KG1 (cell line): ENCODE measurements at regions not wholly inside any gene's neighbourhood (a gene's known extent, or its start where the extent isn't known, plus 50 kb on each side); places are given as distances from the start of the nearest gene placed in this dataset.

Experiments used
- DNase-seq: peaks from one replicate; lab custom pipeline; 2025; lab: John Stamatoyannopoulos, UW

GRCh38 chr5:82850393-82850792, 226.8 kb downstream of the TMEM167A start:
- no peak for DNase-seq

DNA sequence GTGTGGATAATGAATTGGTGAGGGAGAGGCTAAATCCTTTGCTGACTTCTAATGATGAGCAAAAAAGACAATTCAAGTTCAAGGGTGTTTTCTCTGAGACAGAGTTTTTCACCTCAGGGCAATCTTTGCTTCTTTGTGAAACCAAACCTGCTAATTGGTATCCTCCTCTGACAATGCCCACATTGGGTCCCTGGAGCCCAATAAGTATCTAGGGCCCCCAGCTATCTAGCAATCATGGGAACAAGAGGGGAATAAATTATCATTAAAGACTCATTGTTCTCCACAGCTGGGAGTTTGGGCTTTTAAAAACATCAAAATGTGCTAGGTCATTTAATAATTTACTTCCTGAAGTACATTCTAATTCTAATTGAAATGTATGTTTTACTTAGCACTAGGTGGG, 227.3 kb downstream of the TMEM167A start:
- no peak for DNase-seq

DNA sequence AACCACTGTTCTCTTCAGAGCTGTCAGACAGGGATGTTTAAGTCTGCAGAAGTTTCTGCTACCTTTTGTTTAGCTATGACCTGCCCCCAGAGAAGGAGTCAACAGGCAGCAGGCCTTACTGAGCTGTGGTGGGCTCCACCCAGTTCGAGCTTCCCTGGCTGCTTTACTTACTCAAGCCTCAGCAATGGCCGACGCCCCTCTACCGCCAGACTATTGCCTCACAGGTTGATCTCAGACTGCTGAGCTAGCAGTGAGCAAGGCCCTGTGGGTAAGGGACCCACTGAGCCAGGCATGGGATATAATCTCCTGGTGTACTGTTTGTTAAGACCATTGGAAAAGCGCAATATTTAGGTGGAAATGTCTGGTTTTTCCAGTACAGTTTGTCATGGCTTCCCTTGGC, 229.6 kb downstream of the TMEM167A start:
- DNase-seq = no peak

DNA sequence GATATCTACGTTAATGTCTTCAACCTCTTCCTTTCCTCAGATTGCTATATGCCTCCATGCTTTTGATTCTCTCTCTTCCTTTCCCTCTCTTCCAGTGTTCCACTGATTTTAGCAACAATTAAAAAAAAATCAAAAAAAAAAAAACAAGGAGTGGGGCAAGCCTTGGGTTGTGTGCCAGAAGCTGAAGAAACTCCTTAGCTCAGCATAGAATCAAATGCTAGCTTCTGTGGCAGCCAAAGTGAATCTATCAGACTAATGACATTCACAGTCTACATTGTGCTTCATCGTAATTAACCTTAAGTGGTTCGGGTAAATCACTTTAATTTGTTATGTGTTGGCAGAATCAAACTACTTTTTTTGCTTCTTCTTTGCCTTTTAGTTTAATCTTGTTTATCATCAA, 237.3 kb downstream of the TMEM167A start:
- DNase-seq = no peak

GRCh38 chr5:82835488-82835887, 241.7 kb downstream of the TMEM167A start:
- no peak for DNase-seq

GRCh38 chr5:82834151-82834550, 243.0 kb downstream of the TMEM167A start:
- no peak for DNase-seq

DNA sequence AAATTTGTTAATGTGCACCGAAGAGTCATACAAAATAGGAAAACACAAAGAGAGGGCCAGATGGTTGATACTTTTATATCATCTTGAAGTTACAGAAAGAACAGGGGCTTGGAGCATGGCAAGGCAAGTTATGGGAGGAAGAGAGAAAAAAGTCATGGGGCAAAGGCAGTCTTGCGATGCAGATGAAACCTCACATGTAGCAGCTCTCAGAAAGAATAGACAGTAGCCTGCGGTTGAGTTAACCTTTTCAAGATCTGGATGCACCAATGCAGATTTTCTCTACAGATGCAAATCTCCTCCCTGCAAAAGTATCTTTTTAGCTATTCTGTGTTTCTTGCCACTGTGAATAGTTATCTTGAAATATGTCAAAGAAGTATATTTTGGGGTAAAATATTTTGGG, 243.9 kb downstream of the TMEM167A start:
- DNase-seq = no peak

DNA sequence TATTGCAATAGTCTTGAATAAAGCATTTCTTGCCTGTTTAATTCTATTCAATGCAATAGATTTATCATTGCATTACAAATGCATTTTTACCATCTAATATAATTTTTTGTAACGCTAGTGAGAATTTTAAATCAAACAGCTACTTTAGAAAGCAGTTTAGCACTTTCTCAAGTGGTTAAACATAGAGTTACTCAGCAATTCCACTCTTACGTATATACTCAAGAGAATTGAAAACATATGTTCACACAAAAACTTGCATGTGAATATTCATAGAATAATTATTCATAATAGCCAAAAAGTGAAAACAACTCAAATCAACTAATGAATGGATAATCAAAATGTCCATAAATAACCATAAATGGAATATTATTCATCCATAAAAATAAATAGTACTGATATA, 244.7 kb downstream of the TMEM167A start:
- DNase-seq = no peak

- DNase-seq = no peak
These were observed 249.0 kb downstream of the TMEM167A start for GRCh38 chr5:82828211-82828610.

- DNase-seq = no peak
These were observed 249.5 kb downstream of the TMEM167A start for GRCh38 chr5:82827651-82828050.

DNA sequence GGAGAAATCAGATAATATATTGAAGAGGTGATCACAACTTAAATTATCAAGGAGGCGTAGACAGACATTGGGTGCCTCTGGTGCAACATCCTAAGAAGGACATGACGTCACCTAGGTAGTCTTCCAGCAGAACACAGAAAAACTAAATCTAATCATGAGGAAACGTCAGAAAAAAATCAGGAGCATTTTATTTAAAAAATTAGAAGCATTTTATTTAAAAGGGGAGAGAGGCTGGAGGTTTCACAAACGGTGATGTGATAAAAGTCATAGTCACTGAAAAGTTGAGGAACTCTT, 254.6 kb downstream of the TMEM167A start:
- DNase-seq = no peak

DNA sequence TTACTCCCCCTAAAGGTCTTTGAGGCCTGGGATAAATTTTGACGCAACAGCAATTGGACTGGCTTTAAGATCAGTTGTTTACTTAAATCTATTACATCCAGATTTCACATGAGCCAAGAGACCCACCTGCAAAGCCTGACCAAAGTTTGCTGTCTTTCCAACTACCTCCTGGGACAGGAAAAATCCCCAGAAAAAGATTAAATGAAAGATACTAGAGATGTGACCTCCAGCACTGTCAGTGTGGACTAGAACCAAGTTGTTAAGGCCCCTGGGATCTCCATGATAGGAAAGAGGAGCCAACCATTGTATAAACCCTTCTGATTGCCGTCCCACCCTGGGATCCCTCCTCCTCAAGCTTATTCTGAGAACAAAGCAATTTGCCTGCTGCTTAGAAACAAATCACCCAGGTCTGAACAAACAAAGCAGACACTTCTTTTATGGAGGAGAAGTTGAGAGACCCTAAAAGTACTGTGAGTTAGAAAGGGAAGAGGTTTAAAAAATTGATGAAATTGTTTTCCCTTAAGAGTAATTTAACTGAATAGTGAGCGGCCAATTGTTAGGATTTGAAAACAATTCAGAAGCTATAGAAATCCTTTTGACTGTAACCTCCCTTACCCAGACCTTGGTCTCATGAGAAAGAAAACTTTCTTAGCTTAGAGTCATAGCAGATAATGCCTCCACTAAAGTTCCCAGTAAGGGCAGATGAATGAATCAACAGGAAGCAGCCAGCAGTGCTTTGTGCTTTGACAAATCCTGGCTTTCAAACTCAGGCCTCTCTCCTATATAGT, 255.2 kb downstream of the TMEM167A start:
- DNase-seq = no peak

- DNase-seq = no peak
These were observed 256.0 kb downstream of the TMEM167A start for GRCh38 chr5:82820961-82821845.

- no peak for DNase-seq
These were observed 257.0 kb downstream of the TMEM167A start for GRCh38 chr5:82820188-82820587.

- DNase-seq = no peak
These were observed 259.1 kb downstream of the TMEM167A start for GRCh38 chr5:82817897-82818676.

GRCh38 chr5:82816926-82817325, 260.3 kb downstream of the TMEM167A start:
- DNase-seq = no peak

DNA sequence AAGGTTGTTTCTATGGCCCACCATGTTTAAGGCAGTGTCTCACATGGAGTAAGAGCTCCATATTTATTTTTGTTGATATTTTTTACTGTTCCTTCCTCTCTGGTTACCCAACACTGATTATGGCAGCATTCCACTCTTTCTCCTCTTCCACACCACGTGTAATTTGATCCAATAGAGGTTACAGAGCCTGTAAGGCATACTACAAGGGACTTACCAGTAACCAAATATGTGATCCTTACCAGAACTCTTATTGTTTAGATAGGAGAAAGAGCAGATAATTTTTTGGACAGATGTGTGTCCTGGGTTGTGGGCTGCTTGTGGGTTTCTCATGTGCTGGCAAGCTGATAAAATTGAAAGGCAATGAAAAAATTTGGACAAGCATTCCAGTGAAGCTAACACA, 261.3 kb downstream of the TMEM167A start:
- DNase-seq = no peak

GRCh38 chr5:82813861-82814260, 263.3 kb downstream of the TMEM167A start:
- no peak for DNase-seq

DNA sequence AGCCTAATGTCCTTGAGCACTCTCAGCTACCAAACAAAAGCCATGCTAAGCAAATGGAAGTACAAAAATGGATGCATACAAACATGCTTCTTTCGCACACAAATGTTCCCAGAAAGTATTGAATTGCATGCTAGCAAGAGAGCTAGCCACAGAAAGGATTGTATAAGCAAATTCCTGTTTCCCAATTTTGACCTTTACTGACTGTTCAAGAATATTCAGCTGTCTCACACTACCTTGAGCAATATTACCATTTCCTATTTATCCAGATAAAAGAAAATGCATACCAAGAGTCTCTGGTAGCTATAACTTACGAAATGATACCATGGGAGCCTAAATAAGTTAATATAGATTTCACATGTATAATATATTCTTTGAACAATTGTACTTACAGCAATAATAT, 264.6 kb downstream of the TMEM167A start:
- DNase-seq = no peak

DNA sequence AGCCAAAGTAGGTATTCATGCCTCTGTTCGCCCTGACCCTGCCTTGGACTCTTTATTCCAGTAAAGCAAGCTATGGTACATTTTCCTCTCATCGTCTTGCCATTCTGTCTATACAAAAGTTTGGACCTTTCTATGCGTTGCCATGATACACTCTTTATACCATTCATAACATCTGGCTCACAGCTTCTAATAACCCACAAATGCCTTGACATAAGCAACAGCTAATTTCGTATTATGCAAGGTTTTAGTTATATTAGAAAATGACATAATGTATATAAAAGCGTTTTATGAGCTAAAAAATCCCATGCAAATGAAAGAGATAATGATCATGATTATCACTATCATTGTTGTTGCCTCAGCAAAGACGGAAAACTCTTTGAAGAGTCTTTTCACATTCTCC, 265.7 kb downstream of the TMEM167A start:
- no peak for DNase-seq

DNA sequence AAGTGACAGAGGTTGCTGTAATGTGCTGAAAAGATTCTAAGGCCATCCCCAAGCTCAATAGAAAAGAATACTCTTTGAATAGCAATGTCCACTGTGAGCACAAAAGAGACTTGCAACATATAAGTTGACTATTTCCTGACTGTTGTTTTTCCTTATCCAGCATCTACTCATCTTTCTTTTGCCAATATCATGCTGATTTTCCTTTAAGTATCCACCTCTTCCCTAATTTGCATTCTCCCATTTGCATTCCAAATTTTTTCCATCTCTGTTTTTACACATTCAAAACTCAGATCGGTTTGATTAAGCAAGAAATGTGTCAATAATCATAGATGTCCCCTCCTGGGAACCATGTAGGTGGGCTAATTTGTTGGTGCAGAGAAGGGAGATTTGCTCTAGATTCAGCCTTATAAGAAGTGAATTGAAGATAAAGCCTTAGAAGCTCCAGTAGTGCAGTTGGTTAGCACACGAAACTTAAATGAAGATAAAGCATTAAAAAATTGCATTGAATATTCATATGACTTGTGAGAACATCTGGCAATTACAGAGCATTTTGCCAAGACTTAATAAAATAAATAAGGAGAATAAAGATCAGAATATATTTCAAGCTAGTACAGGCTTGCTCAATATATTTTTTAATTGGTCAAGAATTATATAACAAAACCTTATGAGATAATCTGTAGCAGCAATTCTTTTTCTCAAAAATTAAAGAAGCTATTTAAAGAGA, 267.6 kb downstream of the TMEM167A start:
- DNase-seq = no peak

- no peak for DNase-seq
These were observed 268.2 kb downstream of the TMEM167A start for GRCh38 chr5:82808960-82809359.
